Coronary artery (tissue), 2 donors: ENCODE measurements at regions not wholly inside any gene's neighbourhood (a gene's known extent, or its start where the extent isn't known, plus 50 kb on each side); places are given as distances from the start of the nearest gene placed in this dataset.
A peak's percentile ranks its signal among the peaks of the same experiment; 100 is the strongest.

Experiments
- DNase-seq: peaks from one replicate; pipeline ENCODE4 v3.0.0-alpha.2; 2017; ENCODE audit warnings: low spot score
- H3K27ac ChIP-seq, 2 donors: fragments of 200-600 bp; sonication (generic); one replicate each; pipeline ENCODE4 v1.5.1; 2016 to 2019
- H3K4me3 ChIP-seq: fragments of 200-600 bp; sonication (generic); 2 replicates; pipeline ENCODE4 v1.5.1; 2016; ENCODE audit warnings: mild to moderate bottlenecking, moderate library complexity
- CTCF ChIP-seq: fragments of 200-600 bp; sonication (generic); IDR thresholded peaks from one replicate; pipeline ENCODE4 v1.5.1; 2019; ENCODE audit warnings: antibody characterized with exemption

GRCh38 chr5:3349704-3350565 lies 245.7 kb upstream of the IRX1 start:
- Histone ChIP-seq H3K27ac (no peak overlapping the region), H3K4me3 (no peak overlapping the region)
- TF ChIP-seq CTCF: no peak
- peak; percentile 22 for DNase-seq

- H3K4me3 ChIP-seq: no peak overlapping the region
- no peak overlapping the region for H3K27ac ChIP-seq
- peak; percentile 40 for DNase-seq
- TF ChIP-seq CTCF: no peak
Measured at GRCh38 chr5:3348576-3349535, 246.8 kb upstream of the IRX1 start.

GRCh38 chr5:3347741-3348140 lies 247.9 kb upstream of the IRX1 start:
- Histone ChIP-seq H3K4me3 (no peak overlapping the region), H3K27ac (no peak overlapping the region)
- no peak for TF ChIP-seq CTCF
- peak; percentile 31 for DNase-seq

- Histone ChIP-seq H3K27ac (no peak overlapping the region), H3K4me3 (no peak overlapping the region)
- peak; percentile 8 for DNase-seq
- no peak for TF ChIP-seq CTCF
Measured at GRCh38 chr5:3346111-3346820, 249.4 kb upstream of the IRX1 start.

GRCh38 chr5:3345195-3345594 lies 250.4 kb upstream of the IRX1 start:
- no peak overlapping the region for H3K27ac ChIP-seq
- no peak for TF ChIP-seq CTCF
- peak; percentile 45 for DNase-seq
- H3K4me3 ChIP-seq: no peak overlapping the region

GRCh38 chr5:3344671-3345070 lies 251.0 kb upstream of the IRX1 start:
- TF ChIP-seq CTCF: no peak
- Histone ChIP-seq H3K4me3 (no peak overlapping the region), H3K27ac (no peak overlapping the region)
- DNase-seq: no peak
